Muscle of leg (tissue), 3 donors: ENCODE measurements at regions not wholly inside any gene's neighbourhood (a gene's known extent, or its start where the extent isn't known, plus 50 kb on each side); places are given as distances from the start of the nearest gene placed in this dataset.

ENCODE experiments used
- DNase-seq: peaks from one replicate; pipeline ENCODE4 v3.0.0; 2013
- H3K27ac ChIP-seq: one replicate; pipeline ENCODE4 v1.5.1; 2013; ENCODE audit warnings: mild to moderate bottlenecking, low read length, control low read depth
- H3K27me3 ChIP-seq: one replicate; pipeline ENCODE4 v1.6.1; 2013; ENCODE audit warnings: low read length; ENCODE audit not compliant: control insufficient read depth, insufficient read depth
- H3K36me3 ChIP-seq: one replicate; pipeline ENCODE4 v1.6.1; 2013; ENCODE audit warnings: low read length; ENCODE audit not compliant: control insufficient read depth, insufficient read depth
- H3K4me1 ChIP-seq: one replicate; pipeline ENCODE4 v1.6.1; 2013; ENCODE audit warnings: low read length; ENCODE audit not compliant: control insufficient read depth, insufficient read depth
- H3K4me3 ChIP-seq: one replicate; pipeline ENCODE4 v1.5.1; 2013; ENCODE audit warnings: low read length, control low read depth
- H3K9me3 ChIP-seq: replicated peaks from 2 replicates; pipeline ENCODE4 v1.6.1; 2013; ENCODE audit warnings: low read depth, low read length; ENCODE audit not compliant: control insufficient read depth
- WGBS: methylation state at CpG from one replicate; pipeline ENCODE4 v1.1.5; 2013; ENCODE audit warnings: missing lambda C conversion rate; ENCODE audit not compliant: insufficient coverage; 5-methylcytosine and 5-hydroxymethylcytosine counted together

- WGBS, result 93% methylated on average over 2 of the region's 7 CpGs
Observed at GRCh38 chr1:81452693-81453366, 347.9 kb upstream of the ADGRL2 start.

GRCh38 chr1:81449786-81450185 lies 350.9 kb upstream of the ADGRL2 start:
- no peak for DNase-seq
- no peaks in the 10 kb centered on the region for H3K36me3 ChIP-seq
- no CpG with 5 or more reads among the region's 2 CpGs for WGBS
- no peaks in the 10 kb centered on the region for H3K4me1 ChIP-seq
- no peaks in the 10 kb centered on the region for H3K9me3 ChIP-seq
- no peak overlapping the region for H3K4me3 ChIP-seq
- no peak overlapping the region for H3K27ac ChIP-seq
- H3K27me3 ChIP-seq, result no peaks in the 10 kb centered on the region

More at GRCh38 chr1:81452693-81453366, 347.9 kb upstream of the ADGRL2 start:
- no peaks in the 10 kb centered on the region for H3K27me3 ChIP-seq
- no peak for DNase-seq
- H3K4me1 ChIP-seq, result no peaks in the 10 kb centered on the region
- no peaks in the 10 kb centered on the region for H3K9me3 ChIP-seq
- H3K36me3 ChIP-seq, result no peaks in the 10 kb centered on the region
- no peak overlapping the region for H3K4me3 ChIP-seq
- no peak overlapping the region for H3K27ac ChIP-seq

DNA sequence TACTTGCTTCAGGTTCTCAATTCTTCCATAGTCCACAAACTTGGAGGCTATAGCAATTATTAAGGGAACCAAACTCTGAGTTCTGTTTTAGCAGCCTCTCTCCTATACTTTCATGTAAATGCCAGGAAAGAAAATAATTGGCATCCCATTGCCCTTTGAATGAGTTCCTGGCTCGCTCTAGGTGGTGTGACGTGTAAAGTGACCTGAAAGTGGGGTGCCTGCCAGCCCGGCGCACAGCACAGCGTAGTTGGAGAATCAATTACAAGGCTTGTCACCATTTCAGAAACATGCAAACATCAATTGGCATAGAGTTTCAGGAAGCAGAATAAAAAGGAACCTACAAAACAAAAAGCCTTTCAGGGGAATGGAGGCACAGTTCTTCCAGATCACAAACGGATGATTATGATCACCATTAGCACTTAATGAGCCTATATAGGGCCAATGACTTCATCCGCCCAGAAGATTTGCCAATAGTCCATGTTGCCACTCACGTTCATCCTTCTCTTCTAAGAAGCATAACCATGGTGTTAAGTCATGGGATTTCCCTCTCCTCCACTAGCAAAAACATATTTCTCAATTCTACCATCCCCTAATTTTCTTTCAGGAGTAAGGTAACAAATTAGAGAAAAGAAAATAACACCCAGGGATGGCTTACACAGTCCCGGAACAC lies 354.6 kb upstream of the ADGRL2 start:
- no peaks in the 10 kb centered on the region for H3K9me3 ChIP-seq
- no peaks in the 10 kb centered on the region for H3K4me1 ChIP-seq
- H3K27ac ChIP-seq, result no peak overlapping the region
- no peaks in the 10 kb centered on the region for H3K36me3 ChIP-seq
- DNase-seq, result peak; percentile 52
- no CpG with 5 or more reads among the region's 9 CpGs for WGBS
- no peak overlapping the region for H3K4me3 ChIP-seq
- H3K27me3 ChIP-seq, result no peaks in the 10 kb centered on the region

- DNase-seq, result no peak
- Histone ChIP-seq H3K9me3 (no peaks in the 10 kb centered on the region), H3K4me1 (no peaks in the 10 kb centered on the region), H3K36me3 (no peaks in the 10 kb centered on the region), H3K27me3 (no peaks in the 10 kb centered on the region), H3K27ac (no peak overlapping the region), H3K4me3 (no peak overlapping the region)
- no CpG with 5 or more reads among the region's 1 CpG for WGBS
Observed at GRCh38 chr1:81443288-81443687, 357.4 kb upstream of the ADGRL2 start.

- no peak for DNase-seq
Observed at GRCh38 chr1:81439046-81439823, 361.5 kb upstream of the ADGRL2 start.

DNA sequence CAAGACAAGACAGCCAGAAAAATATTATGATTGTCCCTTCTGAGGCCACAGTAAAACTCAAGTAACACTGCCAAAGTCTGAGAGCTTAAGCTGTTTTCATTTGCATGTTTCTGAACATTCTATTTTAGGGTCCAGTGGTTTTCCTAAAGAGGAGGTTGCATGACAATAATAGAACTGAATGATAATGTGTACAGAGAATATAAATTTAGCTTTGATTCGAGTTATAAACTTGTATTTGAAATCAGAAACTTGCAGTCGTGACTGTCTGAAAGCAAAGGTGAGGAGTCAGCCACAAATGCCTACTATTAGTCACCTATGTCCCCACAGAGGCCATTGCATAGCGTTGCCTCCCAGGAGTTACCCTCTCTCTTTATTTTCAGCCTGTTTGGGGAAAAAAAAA lies 363.1 kb upstream of the ADGRL2 start:
- H3K4me1 ChIP-seq, result no peaks in the 10 kb centered on the region
- WGBS, result no CpG with 5 or more reads among the region's 3 CpGs
- DNase-seq, result no peak
- no peaks in the 10 kb centered on the region for H3K27me3 ChIP-seq
- H3K4me3 ChIP-seq, result no peak overlapping the region
- no peaks in the 10 kb centered on the region for H3K9me3 ChIP-seq
- no peaks in the 10 kb centered on the region for H3K36me3 ChIP-seq
- no peak overlapping the region for H3K27ac ChIP-seq

More at GRCh38 chr1:81439046-81439823, 361.5 kb upstream of the ADGRL2 start:
- H3K36me3 ChIP-seq, result no peaks in the 10 kb centered on the region
- no peaks in the 10 kb centered on the region for H3K27me3 ChIP-seq
- WGBS, result 94% methylated on average over 10 of the region's 12 CpGs
- no peaks in the 10 kb centered on the region for H3K9me3 ChIP-seq
- H3K4me3 ChIP-seq, result no peak overlapping the region
- H3K4me1 ChIP-seq, result no peaks in the 10 kb centered on the region
- H3K27ac ChIP-seq, result no peak overlapping the region

DNA sequence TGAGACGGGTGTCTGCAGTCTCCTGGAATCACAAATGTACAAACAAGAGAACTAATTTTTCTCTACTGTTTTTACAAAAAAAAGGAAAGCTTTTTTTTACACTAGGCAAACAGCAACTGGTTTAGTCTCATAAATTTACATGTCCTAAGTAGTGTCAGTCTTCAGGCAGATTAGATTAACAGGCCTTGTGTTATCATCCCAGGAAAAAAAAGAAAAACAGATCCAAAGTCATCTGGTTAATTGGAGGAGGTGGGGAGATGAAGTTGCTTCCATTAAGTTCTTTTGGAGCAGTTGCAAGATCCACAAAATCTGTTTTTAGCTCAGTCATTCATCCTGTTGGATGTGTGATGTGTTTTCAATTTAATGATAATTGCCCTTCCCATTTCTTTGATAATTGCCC lies 363.5 kb upstream of the ADGRL2 start:
- DNase-seq, result no peak

GRCh38 chr1:81435175-81435574 lies 365.6 kb upstream of the ADGRL2 start:
- no peaks in the 10 kb centered on the region for H3K27me3 ChIP-seq
- H3K4me3 ChIP-seq, result no peak overlapping the region
- no CpG with 5 or more reads among the region's 1 CpG for WGBS
- no peaks in the 10 kb centered on the region for H3K4me1 ChIP-seq
- no peaks in the 10 kb centered on the region for H3K36me3 ChIP-seq
- no peaks in the 10 kb centered on the region for H3K9me3 ChIP-seq
- DNase-seq, result no peak
- no peak overlapping the region for H3K27ac ChIP-seq

More for the DNA sequence above, 363.5 kb upstream of the ADGRL2 start:
- H3K9me3 ChIP-seq, result no peaks in the 10 kb centered on the region
- H3K27ac ChIP-seq, result no peak overlapping the region
- no peaks in the 10 kb centered on the region for H3K36me3 ChIP-seq
- H3K4me1 ChIP-seq, result no peaks in the 10 kb centered on the region
- no CpG with 5 or more reads among the region's 1 CpG for WGBS
- no peaks in the 10 kb centered on the region for H3K27me3 ChIP-seq
- no peak overlapping the region for H3K4me3 ChIP-seq

DNA sequence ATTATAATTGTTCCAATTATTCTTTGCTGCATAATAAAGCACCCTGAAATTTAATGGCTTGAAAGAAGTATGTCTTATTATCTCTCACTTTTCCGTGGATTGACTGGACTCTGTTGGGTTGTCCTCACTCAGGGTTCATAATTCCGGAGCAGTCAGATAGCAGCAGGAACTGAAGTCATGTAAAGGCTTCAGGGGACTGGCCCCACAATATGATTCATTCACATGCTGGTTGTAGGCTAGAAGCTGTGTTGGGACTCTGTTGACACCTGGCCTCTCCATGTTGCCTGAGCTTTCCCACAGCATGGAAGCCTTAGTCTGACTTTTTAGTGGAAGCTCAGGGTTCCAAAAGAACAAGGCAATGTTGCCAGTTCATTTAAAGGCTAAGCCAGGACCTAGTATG lies 367.1 kb upstream of the ADGRL2 start:
- no peaks in the 10 kb centered on the region for H3K4me1 ChIP-seq

GRCh38 chr1:81432654-81433109 lies 368.1 kb upstream of the ADGRL2 start:
- Histone ChIP-seq H3K4me3 (no peak overlapping the region), H3K9me3 (no peaks in the 10 kb centered on the region), H3K27ac (peak overlapping the region; percentile 22), H3K4me1 (no peaks in the 10 kb centered on the region), H3K36me3 (no peaks in the 10 kb centered on the region), H3K27me3 (no peaks in the 10 kb centered on the region)
- no peak for DNase-seq
- 83% methylated on average over 3 of the region's 8 CpGs for whole genome bisulfite sequencing

More for the DNA sequence above, 367.1 kb upstream of the ADGRL2 start:
- H3K27ac ChIP-seq, result no peak overlapping the region
- DNase-seq, result no peak
- H3K36me3 ChIP-seq, result no peaks in the 10 kb centered on the region
- 92% methylated on average over 2 of the region's 2 CpGs for WGBS
- H3K9me3 ChIP-seq, result no peaks in the 10 kb centered on the region
- H3K27me3 ChIP-seq, result no peaks in the 10 kb centered on the region
- H3K4me3 ChIP-seq, result no peak overlapping the region
